Astrocyte (in vitro differentiated cells and primary cell): ENCODE measurements at regions not wholly inside any gene's neighbourhood (a gene's known extent, or its start where the extent isn't known, plus 50 kb on each side); places are given as distances from the start of the nearest gene placed in this dataset.

Source experiments
- DNase-seq: peaks from one replicate; pipeline ENCODE4 v3.0.0-alpha.2; 2010; ENCODE audit warnings: low read depth
- FAIRE-seq: peaks from 2 replicates; lab custom pipeline; 2011; peaks lifted over from hg19 to GRCh38; lab: Jason Lieb, UNC
- H2AFZ ChIP-seq: 2 replicates; pipeline ENCODE4 v1.6.0; 2012; ENCODE audit warnings: low read depth, low read length, inconsistent platforms
- H3K27ac ChIP-seq: 2 replicates; pipeline ENCODE4 v1.5.1; 2011; ENCODE audit warnings: low read depth, low read length, inconsistent platforms
- H3K27me3 ChIP-seq: 2 replicates; pipeline ENCODE4 v1.6.0; 2011; ENCODE audit warnings: low read length, inconsistent platforms; ENCODE audit not compliant: insufficient read depth
- H3K36me3 ChIP-seq: 2 replicates; pipeline ENCODE4 v1.5.1; 2011; ENCODE audit warnings: low read length, inconsistent platforms; ENCODE audit not compliant: insufficient read depth
- H3K4me1 ChIP-seq: 2 replicates; pipeline ENCODE4 v1.5.1; 2011; ENCODE audit warnings: low read length, inconsistent platforms; ENCODE audit not compliant: insufficient read depth
- H3K4me2 ChIP-seq: 2 replicates; pipeline ENCODE4 v1.6.0; 2012; ENCODE audit warnings: low read length, inconsistent platforms
- H3K4me3 ChIP-seq: 2 replicates; pipeline ENCODE4 v1.5.1; 2011; ENCODE audit warnings: low read depth, mild to moderate bottlenecking, low read length, inconsistent platforms; ENCODE audit not compliant: insufficient read depth
- H3K79me2 ChIP-seq: 2 replicates; pipeline ENCODE4 v1.6.0; 2012; ENCODE audit warnings: mild to moderate bottlenecking, low read length, inconsistent platforms; ENCODE audit not compliant: insufficient read depth
- H3K9ac ChIP-seq: 2 replicates; pipeline ENCODE4 v1.6.0; 2012; ENCODE audit warnings: mild to moderate bottlenecking, low read length, inconsistent platforms
- H3K9me3 ChIP-seq: 2 replicates; pipeline ENCODE4 v1.5.1; 2012; ENCODE audit warnings: low read depth, mild to moderate bottlenecking, low read length, inconsistent platforms; ENCODE audit not compliant: insufficient read depth
- H4K20me1 ChIP-seq: 2 replicates; pipeline ENCODE4 v1.6.0; 2012; ENCODE audit warnings: low read length, inconsistent platforms; ENCODE audit not compliant: insufficient read depth
- H3K27ac Mint-ChIP-seq: one replicate; pipeline ENCODE4 v1.8.0; 2021; ENCODE audit warnings: mild to moderate bottlenecking, mixed read lengths; ENCODE audit not compliant: unreplicated experiment
- H3K27me3 Mint-ChIP-seq: one replicate; pipeline ENCODE4 v1.8.0; 2021; ENCODE audit warnings: low read depth, mixed read lengths; ENCODE audit not compliant: unreplicated experiment
- H3K36me3 Mint-ChIP-seq: one replicate; pipeline ENCODE4 v1.8.0; 2021; ENCODE audit warnings: low read depth, mixed read lengths; ENCODE audit not compliant: unreplicated experiment
- H3K4me1 Mint-ChIP-seq: one replicate; pipeline ENCODE4 v1.8.0; 2021; ENCODE audit warnings: low read depth, mixed read lengths; ENCODE audit not compliant: unreplicated experiment
- H3K4me3 Mint-ChIP-seq: one replicate; pipeline ENCODE4 v1.8.0; 2021; ENCODE audit warnings: mild to moderate bottlenecking, moderate library complexity, mixed read lengths; ENCODE audit not compliant: unreplicated experiment
- H3K9me3 Mint-ChIP-seq: one replicate; pipeline ENCODE4 v1.8.0; 2021; ENCODE audit warnings: mild to moderate bottlenecking, mixed read lengths; ENCODE audit not compliant: unreplicated experiment
- CTCF ChIP-seq: IDR thresholded peaks from 2 replicates; pipeline ENCODE4 v1.5.1; 2011; ENCODE audit warnings: low read depth, mild to moderate bottlenecking, inconsistent platforms, low read length, moderate library complexity; ENCODE audit not compliant: insufficient read depth
- EZH2 ChIP-seq: IDR thresholded peaks from 2 replicates; pipeline ENCODE4 v1.6.1; 2012; ENCODE audit warnings: mild to moderate bottlenecking, low read length, inconsistent platforms; ENCODE audit not compliant: insufficient read depth

DNA sequence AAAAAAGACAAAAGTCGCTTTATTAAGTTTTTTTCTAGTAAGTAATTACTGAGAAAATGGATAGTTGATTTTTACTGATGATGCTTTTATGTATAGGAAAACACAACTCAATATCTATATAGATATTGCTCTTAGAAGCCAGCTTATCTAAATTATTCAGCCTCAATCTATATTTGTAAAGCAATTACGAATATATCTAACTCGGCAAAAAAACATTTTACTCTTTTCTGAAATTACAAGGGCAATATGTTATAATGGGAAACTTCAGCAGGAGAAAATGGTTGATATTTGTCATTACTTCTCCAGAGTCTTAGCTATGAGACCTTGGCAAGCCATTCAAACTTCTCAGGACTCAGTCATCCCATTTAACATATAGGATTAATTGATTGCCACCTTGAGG is 228.5 kb downstream of the SLC7A11 start:
- Mint-ChIP-seq H3K36me3 (no peaks in the 10 kb centered on the region), H3K27me3 (no peaks in the 10 kb centered on the region), H3K4me1 (peaks cover 4% of the 10 kb centered on the region), H3K4me3 (no peak overlapping the region), H3K27ac (peak overlapping the region; percentile 54), H3K9me3 (no peaks in the 10 kb centered on the region)
- no peaks in the 10 kb centered on the region for H4K20me1 ChIP-seq
- FAIRE-seq (no peak), DNase-seq (no peak)
- TF ChIP-seq CTCF: no peak
- no peak for TF ChIP-seq EZH2
- no peak overlapping the region for H3K4me2 ChIP-seq
- H3K36me3 ChIP-seq: no peaks in the 10 kb centered on the region
- H3K9ac ChIP-seq: no peak overlapping the region
- H3K27ac ChIP-seq: no peak overlapping the region
- H3K4me3 ChIP-seq: no peak overlapping the region
- H3K9me3 ChIP-seq: no peaks in the 10 kb centered on the region
- no peaks in the 10 kb centered on the region for H3K4me1 ChIP-seq
- no peaks in the 10 kb centered on the region for H3K79me2 ChIP-seq
- H3K27me3 ChIP-seq: no peaks in the 10 kb centered on the region
- H2AFZ ChIP-seq: no peak overlapping the region

- Histone ChIP-seq H3K9ac (no peak overlapping the region), H3K36me3 (no peaks in the 10 kb centered on the region), H3K4me1 (no peaks in the 10 kb centered on the region), H3K27ac (no peak overlapping the region), H4K20me1 (no peaks in the 10 kb centered on the region), H2AFZ (no peak overlapping the region), H3K27me3 (no peaks in the 10 kb centered on the region), H3K79me2 (no peaks in the 10 kb centered on the region), H3K4me3 (no peak overlapping the region), H3K9me3 (no peaks in the 10 kb centered on the region), H3K4me2 (no peak overlapping the region)
- Mint-ChIP-seq H3K36me3 (no peaks in the 10 kb centered on the region), H3K4me1 (peaks cover 5% of the 10 kb centered on the region), H3K27ac (no peak overlapping the region), H3K9me3 (no peaks in the 10 kb centered on the region), H3K27me3 (no peaks in the 10 kb centered on the region), H3K4me3 (no peak overlapping the region)
- no peak for TF ChIP-seq CTCF
- TF ChIP-seq EZH2: no peak
- FAIRE-seq: no peak
- no peak for DNase-seq
Measured at GRCh38 chr4:138010639-138011038, 231.5 kb downstream of the SLC7A11 start.

DNA sequence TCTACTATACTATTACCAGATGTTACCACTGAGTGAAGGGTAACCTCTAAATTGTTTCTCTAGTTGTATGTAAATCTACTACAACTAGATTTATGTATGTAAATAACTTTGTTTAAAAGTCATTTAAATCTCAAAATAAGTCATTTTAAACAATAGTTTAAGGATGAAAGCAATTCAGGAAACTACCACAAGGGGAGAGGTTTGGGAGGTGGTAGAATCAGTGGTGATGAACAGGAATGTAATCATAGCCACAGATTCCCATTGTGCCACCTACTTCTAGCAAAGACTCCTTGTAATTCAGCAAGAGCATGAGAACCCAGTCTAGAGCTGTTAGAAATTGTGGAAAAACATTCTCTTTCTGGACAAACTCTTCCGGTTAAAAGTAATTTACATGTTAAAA is 234.6 kb downstream of the SLC7A11 start:
- H4K20me1 ChIP-seq: no peaks in the 10 kb centered on the region
- no peaks in the 10 kb centered on the region for H3K4me1 ChIP-seq
- TF ChIP-seq EZH2: no peak
- peak; percentile 31 for TF ChIP-seq CTCF
- H3K27me3 ChIP-seq: no peaks in the 10 kb centered on the region
- H3K36me3 Mint-ChIP-seq: no peaks in the 10 kb centered on the region
- H3K4me2 ChIP-seq: no peak overlapping the region
- no peak overlapping the region for H3K4me3 Mint-ChIP-seq
- no peak overlapping the region for H3K27ac Mint-ChIP-seq
- H3K27ac ChIP-seq: no peak overlapping the region
- H3K9ac ChIP-seq: no peak overlapping the region
- no peaks in the 10 kb centered on the region for H3K9me3 ChIP-seq
- no peak overlapping the region for H2AFZ ChIP-seq
- no peaks in the 10 kb centered on the region for H3K79me2 ChIP-seq
- FAIRE-seq: no peak
- H3K36me3 ChIP-seq: no peaks in the 10 kb centered on the region
- DNase-seq: peak; percentile 3
- H3K9me3 Mint-ChIP-seq: no peaks in the 10 kb centered on the region
- no peaks in the 10 kb centered on the region for H3K27me3 Mint-ChIP-seq
- H3K4me3 ChIP-seq: no peak overlapping the region
- H3K4me1 Mint-ChIP-seq: peaks cover 8% of the 10 kb centered on the region
